Non-pigmented ciliary epithelial cell (primary cell): ENCODE measurements at regions not wholly inside any gene's neighbourhood (a gene's known extent, or its start where the extent isn't known, plus 50 kb on each side); places are given as distances from the start of the nearest gene placed in this dataset.

Experiments used
- DNase-seq: peaks from one replicate; pipeline ENCODE4 v3.0.0-alpha.2; 2010; ENCODE audit warnings: low read depth

- DNase-seq: no peak
These were observed 84.3 kb upstream of the LGALSL start for GRCh38 chr2:64369706-64370105.

GRCh38 chr2:64371727-64372126 lies 82.2 kb upstream of the LGALSL start:
- no peak for DNase-seq

GRCh38 chr2:64374686-64375085 lies 79.3 kb upstream of the LGALSL start:
- no peak for DNase-seq

- no peak for DNase-seq
These were observed 77.0 kb upstream of the LGALSL start for GRCh38 chr2:64376926-64377325.

DNA sequence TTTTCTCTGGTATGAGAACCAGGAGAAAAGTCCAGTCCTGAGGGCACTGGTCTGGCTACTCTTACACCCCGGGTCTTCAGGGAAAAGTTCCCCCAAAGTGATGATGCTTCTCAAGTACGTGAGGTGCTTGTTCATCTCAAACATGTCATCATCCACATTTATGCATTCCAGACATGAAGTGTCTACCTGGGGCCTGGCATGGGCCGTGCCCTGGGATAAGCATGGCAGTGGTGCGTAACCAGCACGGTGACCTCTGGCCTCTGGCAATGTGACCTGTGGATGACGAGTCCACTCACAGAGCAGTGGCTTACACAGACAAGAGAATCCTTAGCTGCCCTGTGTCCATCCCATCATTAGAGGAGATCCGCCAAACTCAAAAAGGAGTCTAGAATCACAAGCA lies 74.8 kb upstream of the LGALSL start:
- no peak for DNase-seq

GRCh38 chr2:64380853-64381527 lies 73.0 kb upstream of the LGALSL start:
- no peak for DNase-seq

GRCh38 chr2:64383016-64383591 lies 70.9 kb upstream of the LGALSL start:
- no peak for DNase-seq

- DNase-seq: no peak
These were observed 70.1 kb upstream of the LGALSL start for GRCh38 chr2:64383881-64384280.

GRCh38 chr2:64386676-64387075 lies 67.3 kb upstream of the LGALSL start:
- no peak for DNase-seq

DNA sequence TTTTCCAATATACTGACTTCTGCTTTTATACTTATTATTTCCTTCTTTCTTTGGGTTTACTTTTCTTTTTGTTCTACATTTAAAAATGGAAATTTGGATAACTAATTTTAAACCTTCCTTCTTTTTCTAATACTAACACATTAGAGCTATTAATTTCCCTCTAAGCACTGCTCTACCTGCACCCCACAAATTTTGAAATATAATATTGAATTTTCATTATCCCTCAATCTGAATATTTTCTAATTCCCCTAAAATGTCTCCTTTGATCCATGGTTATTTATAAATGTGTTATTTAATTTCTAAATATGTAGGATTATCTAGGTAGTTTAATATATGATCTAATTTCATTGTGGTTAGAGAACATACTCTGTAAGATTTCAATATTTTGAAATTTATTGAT lies 63.4 kb upstream of the LGALSL start:
- DNase-seq: no peak

GRCh38 chr2:64391424-64391823 lies 62.5 kb upstream of the LGALSL start:
- DNase-seq: no peak

DNA sequence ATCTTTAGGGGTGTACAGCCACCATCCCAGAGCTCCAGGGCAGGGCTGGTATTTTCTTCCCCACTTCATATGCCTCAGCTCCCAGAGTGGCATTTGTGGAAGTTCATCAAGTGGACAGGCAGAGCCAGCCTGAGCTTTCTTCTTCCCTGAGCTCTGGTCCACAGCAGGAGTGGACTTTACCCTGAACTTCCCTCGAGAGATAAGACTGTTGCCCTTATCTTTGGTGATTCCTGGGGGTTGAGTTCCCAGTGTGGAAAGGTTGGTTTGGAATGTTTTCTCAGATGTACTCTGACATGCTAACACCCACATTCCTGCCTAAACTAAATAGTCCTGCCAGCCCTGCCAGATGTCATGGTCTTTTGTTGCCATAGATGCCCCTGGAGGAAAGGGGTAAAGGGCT lies 62.0 kb upstream of the LGALSL start:
- no peak for DNase-seq

GRCh38 chr2:64392529-64392928 lies 61.4 kb upstream of the LGALSL start:
- DNase-seq: no peak

GRCh38 chr2:64393383-64394010 lies 60.5 kb upstream of the LGALSL start:
- no peak for DNase-seq

- DNase-seq: no peak
These were observed 59.8 kb upstream of the LGALSL start for GRCh38 chr2:64394153-64394552.

DNA sequence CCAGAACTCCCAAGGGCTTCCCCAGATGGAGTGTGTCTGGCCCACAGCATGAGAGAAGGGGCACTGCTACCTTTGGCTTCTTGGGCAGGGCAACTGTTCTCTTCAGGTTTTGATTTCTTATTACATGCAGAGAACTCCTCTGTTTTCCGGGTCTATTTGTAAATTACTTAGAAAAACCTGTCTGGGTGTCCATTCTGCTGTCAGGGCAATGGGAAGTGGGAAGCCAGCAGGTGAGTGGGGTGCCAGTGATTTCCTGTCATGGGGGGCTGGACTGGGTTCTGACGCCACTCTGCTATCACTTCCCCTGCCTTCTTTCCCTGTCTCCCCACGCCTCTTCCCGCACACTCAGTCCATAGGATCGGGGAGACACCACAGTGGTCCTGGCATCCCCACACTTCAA lies 58.0 kb upstream of the LGALSL start:
- DNase-seq: no peak

DNA sequence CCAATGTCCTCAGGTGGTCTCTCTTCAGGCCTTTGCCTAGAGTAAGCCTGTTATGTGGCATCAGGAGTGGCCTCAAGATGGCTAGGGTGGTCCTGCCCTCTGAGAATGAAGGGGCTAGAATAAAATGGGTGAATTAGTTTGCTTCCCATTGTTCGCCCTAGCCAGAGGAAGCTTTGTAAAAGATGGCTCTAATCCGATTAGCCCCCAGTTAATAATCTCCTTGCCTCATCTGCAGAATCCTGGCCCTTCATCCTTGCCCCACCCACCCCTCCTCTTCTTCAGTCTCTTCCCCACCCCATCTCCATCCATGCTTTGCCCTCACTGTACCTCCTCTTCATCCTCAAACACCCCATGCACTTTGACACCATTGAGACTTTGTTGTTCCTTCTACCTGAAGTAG lies 57.4 kb upstream of the LGALSL start:
- no peak for DNase-seq

DNA sequence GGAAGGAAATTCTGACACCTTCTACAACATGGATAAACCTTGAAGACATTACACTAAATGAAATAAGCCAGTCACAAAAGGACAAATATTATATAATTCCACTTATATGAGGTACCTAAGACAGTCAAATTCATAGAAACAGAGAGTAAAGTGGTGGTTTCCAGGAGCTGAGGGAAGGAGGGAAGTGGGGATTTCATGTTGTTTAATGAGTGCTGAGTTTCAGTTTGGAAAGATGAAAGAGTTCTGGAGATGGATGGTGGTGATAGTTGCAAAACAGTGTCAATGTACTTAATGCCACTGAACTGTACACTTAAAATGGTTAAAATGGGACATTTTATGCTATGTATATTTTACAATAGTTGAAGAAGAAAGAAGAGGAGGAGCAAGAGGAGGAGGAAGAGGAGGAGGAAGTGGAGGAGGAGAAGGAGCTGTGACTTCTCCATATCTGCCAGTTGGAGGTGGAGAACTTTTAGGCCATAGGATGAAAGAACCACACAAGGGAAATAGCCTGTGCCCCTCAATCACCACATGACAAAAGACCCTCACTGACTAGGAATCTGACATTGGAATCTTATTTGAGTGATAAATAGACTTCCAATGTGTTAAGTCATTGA lies 55.3 kb upstream of the LGALSL start:
- DNase-seq: no peak

DNA sequence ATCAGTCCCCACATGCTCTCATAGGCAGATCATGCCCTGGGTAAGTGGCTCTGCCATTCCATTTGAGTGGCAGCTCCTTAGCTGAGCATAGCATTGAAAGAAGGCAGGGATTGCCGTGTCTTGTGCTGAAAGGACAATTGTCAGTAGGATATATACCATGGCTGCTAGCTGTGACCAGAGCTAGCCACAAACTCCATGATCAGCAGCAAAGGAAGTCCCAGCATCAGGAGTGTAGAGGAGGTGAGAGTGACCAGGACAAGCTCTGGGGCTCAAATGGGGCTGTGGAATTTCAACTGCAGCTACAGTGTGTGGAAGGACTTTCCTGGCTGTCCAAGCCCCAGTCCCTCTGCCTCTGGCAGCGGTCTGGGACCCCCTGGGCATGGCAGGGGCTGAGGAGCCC lies 54.4 kb upstream of the LGALSL start:
- no peak for DNase-seq

- DNase-seq: no peak
These were observed 53.7 kb upstream of the LGALSL start for GRCh38 chr2:64400105-64400728.

DNA sequence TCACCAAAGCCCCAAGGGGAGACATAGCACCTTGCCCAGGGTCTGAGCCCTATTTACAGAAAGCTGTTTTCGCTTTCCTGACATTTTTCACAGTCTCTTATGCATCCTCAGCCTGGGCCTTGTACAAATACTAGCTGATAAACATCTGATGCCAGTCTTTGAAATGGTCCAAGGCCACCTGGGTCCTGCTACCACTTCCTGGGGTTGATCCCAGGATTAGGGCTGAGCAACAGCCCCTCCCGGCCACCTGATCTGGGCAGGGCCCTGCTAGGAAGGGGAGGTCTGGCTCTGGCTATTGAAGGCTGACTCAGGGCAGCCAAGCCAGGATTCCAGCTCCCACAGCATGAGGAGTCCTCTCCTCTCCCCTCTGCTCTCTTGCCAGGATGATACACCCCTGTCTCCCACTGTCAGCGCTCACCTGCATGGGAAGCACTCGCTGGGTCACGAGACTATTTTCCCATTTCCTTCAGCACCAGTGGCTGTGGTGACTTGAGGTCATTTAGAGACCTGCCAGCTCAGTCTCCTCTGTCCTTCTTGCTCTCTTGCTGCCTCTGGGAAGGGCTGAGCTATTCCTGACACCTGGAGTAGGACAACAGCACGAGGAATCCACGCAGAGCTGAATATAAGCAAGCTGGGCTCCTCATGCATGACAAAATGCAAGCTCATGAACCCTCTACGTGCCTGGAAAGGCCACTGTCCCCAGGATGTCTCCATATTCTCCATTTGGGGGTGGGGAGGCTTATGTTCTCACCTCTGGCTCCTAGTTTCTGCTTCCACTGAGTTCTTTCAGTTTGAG lies 53.0 kb upstream of the LGALSL start:
- no peak for DNase-seq

DNA sequence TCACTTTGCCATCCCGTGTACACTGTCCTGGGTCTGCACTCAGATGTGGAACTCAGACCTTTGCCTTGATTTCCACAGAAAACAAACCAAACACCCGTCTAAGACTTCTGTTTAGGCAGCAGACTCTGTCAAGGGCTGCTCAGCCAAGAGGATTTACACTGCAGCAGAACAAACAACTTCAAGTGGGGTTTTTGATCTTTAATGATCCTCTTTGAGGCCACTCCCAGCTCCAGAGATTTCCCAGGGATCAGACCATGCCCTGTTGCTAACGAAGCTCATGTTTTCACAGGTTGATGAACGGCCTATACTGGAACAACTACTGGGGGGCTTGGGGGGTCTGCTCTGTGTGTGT lies 52.5 kb upstream of the LGALSL start:
- DNase-seq: no peak
